ENCODE measurements at regions not wholly inside any gene's neighbourhood (a gene's known extent, or its start where the extent isn't known, plus 50 kb on each side); places are given as distances from the start of the nearest gene placed in this dataset.

DNA sequence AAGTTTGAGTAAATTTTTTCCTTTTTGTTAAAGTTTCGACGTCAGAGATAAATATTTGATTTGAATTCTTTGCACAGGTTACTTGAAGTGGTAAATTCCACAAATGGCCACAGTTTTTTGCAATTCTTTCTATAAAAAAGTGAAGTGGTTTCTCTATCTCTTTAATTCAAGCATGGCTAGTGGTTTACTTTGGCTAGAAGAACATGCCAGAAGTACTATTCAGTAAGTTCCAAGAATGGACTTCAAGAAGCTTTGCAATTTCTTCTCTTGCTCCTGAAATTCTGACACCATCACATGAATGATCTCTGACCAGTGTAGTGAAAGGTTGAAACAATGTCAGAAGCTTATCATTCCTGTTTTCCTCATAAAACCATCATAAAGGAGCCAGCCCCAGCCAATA, 55.7 kb upstream of the RNPC3 start:
- no peak overlapping the region for H3K27ac ChIP-seq (ENCODE audit: insufficient read depth, low read length)
- no peak overlapping the region for H3K9ac ChIP-seq (ENCODE audit: insufficient read depth, low read length)
- DNase-seq (ENCODE audit: low read depth in 2 of 2): peak in 1 of 2 donors; percentile 42
- H3K4me2 ChIP-seq (ENCODE audit: extremely low read depth, insufficient read depth, low read length): no peak overlapping the region
- no peak for TF ChIP-seq CTCF (conservative IDR thresholded peaks at IDR 0.05 in 1 of 2, IDR thresholded peaks at IDR 0.05 in 1 of 2; ENCODE audit: low read depth in 1 of 2, low read length in 2 of 2)
- no peak for TF ChIP-seq EZH2 (IDR thresholded peaks at IDR 0.05; ENCODE audit: low read length, missing control alignments)
- no peaks in the 10 kb centered on the region for H4K20me1 ChIP-seq (ENCODE audit: control insufficient read depth, extremely low read depth, insufficient read depth, low read length)
- H3K4me1 ChIP-seq (ENCODE audit: control insufficient read depth, extremely low read depth, insufficient read depth, low read length): no peaks in the 10 kb centered on the region
- no peak overlapping the region for H3K4me3 ChIP-seq (replicated peaks in 1 of 4; ENCODE audit: control extremely low read depth in 1 of 4, insufficient read depth in 1 of 4, low read depth in 3 of 4, low read length in 4 of 4)
- H3K27me3 ChIP-seq (ENCODE audit: control insufficient read depth, insufficient read depth, low read length): no peaks in the 10 kb centered on the region
- no peaks in the 10 kb centered on the region for H3K79me2 ChIP-seq (ENCODE audit: control insufficient read depth, insufficient read depth, low read length)
- no peaks in the 10 kb centered on the region for H3K36me3 ChIP-seq (ENCODE audit: control insufficient read depth, insufficient read depth, low read length)
- H2AFZ ChIP-seq (ENCODE audit: low read length): no peak overlapping the region
- H3K9me3 ChIP-seq (ENCODE audit: control insufficient read depth, insufficient read depth, low read depth, low read length): no peaks in the 10 kb centered on the region

- no peaks in the 10 kb centered on the region for H3K36me3 ChIP-seq (ENCODE audit: control insufficient read depth, insufficient read depth, low read length)
- TF ChIP-seq CTCF (conservative IDR thresholded peaks at IDR 0.05 in 1 of 2, IDR thresholded peaks at IDR 0.05 in 1 of 2; ENCODE audit: low read depth in 1 of 2, low read length in 2 of 2) (no peak), EZH2 (IDR thresholded peaks at IDR 0.05; ENCODE audit: low read length, missing control alignments) (no peak)
- no peaks in the 10 kb centered on the region for H3K27me3 ChIP-seq (ENCODE audit: control insufficient read depth, insufficient read depth, low read length)
- DNase-seq (ENCODE audit: low read depth in 2 of 2): no peak
- no peak overlapping the region for H2AFZ ChIP-seq (ENCODE audit: low read length)
- no peaks in the 10 kb centered on the region for H4K20me1 ChIP-seq (ENCODE audit: control insufficient read depth, extremely low read depth, insufficient read depth, low read length)
- H3K4me1 ChIP-seq (ENCODE audit: control insufficient read depth, extremely low read depth, insufficient read depth, low read length): no peaks in the 10 kb centered on the region
- no peak overlapping the region for H3K9ac ChIP-seq (ENCODE audit: insufficient read depth, low read length)
- H3K27ac ChIP-seq (ENCODE audit: insufficient read depth, low read length): no peak overlapping the region
- H3K9me3 ChIP-seq (ENCODE audit: control insufficient read depth, insufficient read depth, low read depth, low read length): no peaks in the 10 kb centered on the region
- H3K4me2 ChIP-seq (ENCODE audit: extremely low read depth, insufficient read depth, low read length): no peak overlapping the region
- H3K79me2 ChIP-seq (ENCODE audit: control insufficient read depth, insufficient read depth, low read length): no peaks in the 10 kb centered on the region
- H3K4me3 ChIP-seq (replicated peaks in 1 of 4; ENCODE audit: control extremely low read depth in 1 of 4, insufficient read depth in 1 of 4, low read depth in 3 of 4, low read length in 4 of 4): no peak overlapping the region
Observed at GRCh38 chr1:103467100-103467499, 58.4 kb upstream of the RNPC3 start.

GRCh38 chr1:103461161-103462105, 64.1 kb upstream of the RNPC3 start:
- Histone ChIP-seq H3K4me2 (ENCODE audit: extremely low read depth, insufficient read depth, low read length) (no peak overlapping the region), H3K79me2 (ENCODE audit: control insufficient read depth, insufficient read depth, low read length) (no peaks in the 10 kb centered on the region), H3K9ac (ENCODE audit: insufficient read depth, low read length) (no peak overlapping the region), H3K36me3 (ENCODE audit: control insufficient read depth, insufficient read depth, low read length) (no peaks in the 10 kb centered on the region), H3K27me3 (ENCODE audit: control insufficient read depth, insufficient read depth, low read length) (no peaks in the 10 kb centered on the region), H3K27ac (ENCODE audit: insufficient read depth, low read length) (no peak overlapping the region), H3K9me3 (ENCODE audit: control insufficient read depth, insufficient read depth, low read depth, low read length) (no peaks in the 10 kb centered on the region), H3K4me1 (ENCODE audit: control insufficient read depth, extremely low read depth, insufficient read depth, low read length) (no peaks in the 10 kb centered on the region), H3K4me3 (replicated peaks in 1 of 4; ENCODE audit: control extremely low read depth in 1 of 4, insufficient read depth in 1 of 4, low read depth in 3 of 4, low read length in 4 of 4) (no peak overlapping the region), H2AFZ (ENCODE audit: low read length) (no peak overlapping the region), H4K20me1 (ENCODE audit: control insufficient read depth, extremely low read depth, insufficient read depth, low read length) (no peaks in the 10 kb centered on the region)
- TF ChIP-seq EZH2 (IDR thresholded peaks at IDR 0.05; ENCODE audit: low read length, missing control alignments) (no peak), CTCF (conservative IDR thresholded peaks at IDR 0.05 in 1 of 2, IDR thresholded peaks at IDR 0.05 in 1 of 2; ENCODE audit: low read depth in 1 of 2, low read length in 2 of 2) (peak in 1 of 2 donors; percentile 42)
- peak; percentile 12 to 35 for DNase-seq (ENCODE audit: low read depth in 2 of 2)
